ENCODE measurements at regions not wholly inside any gene's neighbourhood (a gene's known extent, or its start where the extent isn't known, plus 50 kb on each side); places are given as distances from the start of the nearest gene placed in this dataset.

- H3K4me3 ChIP-seq (ENCODE audit: low read depth, low read length): no peak overlapping the region
- H3K27ac ChIP-seq (ENCODE audit: low read depth, low read length): no peak overlapping the region
- no peaks in the 10 kb centered on the region for H3K4me1 ChIP-seq (ENCODE audit: control insufficient read depth, insufficient read depth, low read length, unreplicated experiment)
- no peaks in the 10 kb centered on the region for H3K27me3 ChIP-seq (ENCODE audit: insufficient read depth, low read length)
- no peaks in the 10 kb centered on the region for H3K79me2 ChIP-seq (ENCODE audit: control insufficient read depth, insufficient read depth, low read length, unreplicated experiment)
- no peak overlapping the region for H2AFZ ChIP-seq (ENCODE audit: low read length, unreplicated experiment)
- no peaks in the 10 kb centered on the region for H3K36me3 ChIP-seq (ENCODE audit: insufficient read depth, low read length)
Measured at GRCh38 chr20:60339738-60340137, 381.5 kb downstream of the CDH26 start.

GRCh38 chr20:60340232-60340631, 382.0 kb downstream of the CDH26 start:
- Histone ChIP-seq H3K4me3 (ENCODE audit: low read depth, low read length) (no peak overlapping the region), H2AFZ (ENCODE audit: low read length, unreplicated experiment) (no peak overlapping the region), H3K27me3 (ENCODE audit: insufficient read depth, low read length) (no peaks in the 10 kb centered on the region), H3K36me3 (ENCODE audit: insufficient read depth, low read length) (no peaks in the 10 kb centered on the region), H3K79me2 (ENCODE audit: control insufficient read depth, insufficient read depth, low read length, unreplicated experiment) (no peaks in the 10 kb centered on the region), H3K27ac (ENCODE audit: low read depth, low read length) (no peak overlapping the region), H3K4me1 (ENCODE audit: control insufficient read depth, insufficient read depth, low read length, unreplicated experiment) (no peaks in the 10 kb centered on the region)

- Histone ChIP-seq H3K4me3 (ENCODE audit: low read depth, low read length) (no peak overlapping the region), H3K27ac (ENCODE audit: low read depth, low read length) (no peak overlapping the region), H3K79me2 (ENCODE audit: control insufficient read depth, insufficient read depth, low read length, unreplicated experiment) (no peaks in the 10 kb centered on the region), H2AFZ (ENCODE audit: low read length, unreplicated experiment) (no peak overlapping the region), H3K36me3 (ENCODE audit: insufficient read depth, low read length) (no peaks in the 10 kb centered on the region), H3K27me3 (ENCODE audit: insufficient read depth, low read length) (no peaks in the 10 kb centered on the region), H3K4me1 (ENCODE audit: control insufficient read depth, insufficient read depth, low read length, unreplicated experiment) (no peaks in the 10 kb centered on the region)
Measured at GRCh38 chr20:60341062-60341461, 382.8 kb downstream of the CDH26 start.

- Histone ChIP-seq H3K27ac (ENCODE audit: low read depth, low read length) (no peak overlapping the region), H3K79me2 (ENCODE audit: control insufficient read depth, insufficient read depth, low read length, unreplicated experiment) (no peaks in the 10 kb centered on the region), H3K36me3 (ENCODE audit: insufficient read depth, low read length) (no peaks in the 10 kb centered on the region), H2AFZ (ENCODE audit: low read length, unreplicated experiment) (no peak overlapping the region), H3K27me3 (ENCODE audit: insufficient read depth, low read length) (no peaks in the 10 kb centered on the region), H3K4me1 (ENCODE audit: control insufficient read depth, insufficient read depth, low read length, unreplicated experiment) (no peaks in the 10 kb centered on the region), H3K4me3 (ENCODE audit: low read depth, low read length) (no peak overlapping the region)
Measured at GRCh38 chr20:60345106-60345505, 386.9 kb downstream of the CDH26 start.

- H3K36me3 ChIP-seq (ENCODE audit: insufficient read depth, low read length): no peaks in the 10 kb centered on the region
- no peaks in the 10 kb centered on the region for H3K79me2 ChIP-seq (ENCODE audit: control insufficient read depth, insufficient read depth, low read length, unreplicated experiment)
- no peak overlapping the region for H3K27ac ChIP-seq (ENCODE audit: low read depth, low read length)
- H2AFZ ChIP-seq (ENCODE audit: low read length, unreplicated experiment): no peak overlapping the region
- H3K27me3 ChIP-seq (ENCODE audit: insufficient read depth, low read length): no peaks in the 10 kb centered on the region
- no peaks in the 10 kb centered on the region for H3K4me1 ChIP-seq (ENCODE audit: control insufficient read depth, insufficient read depth, low read length, unreplicated experiment)
- H3K4me3 ChIP-seq (ENCODE audit: low read depth, low read length): no peak overlapping the region
Measured at GRCh38 chr20:60349418-60349817, 391.2 kb downstream of the CDH26 start.

- Histone ChIP-seq H3K4me1 (ENCODE audit: control insufficient read depth, insufficient read depth, low read length, unreplicated experiment) (no peaks in the 10 kb centered on the region), H2AFZ (ENCODE audit: low read length, unreplicated experiment) (no peak overlapping the region), H3K27ac (ENCODE audit: low read depth, low read length) (no peak overlapping the region), H3K36me3 (ENCODE audit: insufficient read depth, low read length) (no peaks in the 10 kb centered on the region), H3K79me2 (ENCODE audit: control insufficient read depth, insufficient read depth, low read length, unreplicated experiment) (no peaks in the 10 kb centered on the region), H3K4me3 (ENCODE audit: low read depth, low read length) (no peak overlapping the region), H3K27me3 (ENCODE audit: insufficient read depth, low read length) (no peaks in the 10 kb centered on the region)
Measured at GRCh38 chr20:60352017-60352416, 393.8 kb downstream of the CDH26 start.

GRCh38 chr20:60352596-60352995, 394.4 kb downstream of the CDH26 start:
- Histone ChIP-seq H2AFZ (ENCODE audit: low read length, unreplicated experiment) (no peak overlapping the region), H3K79me2 (ENCODE audit: control insufficient read depth, insufficient read depth, low read length, unreplicated experiment) (no peaks in the 10 kb centered on the region), H3K4me1 (ENCODE audit: control insufficient read depth, insufficient read depth, low read length, unreplicated experiment) (no peaks in the 10 kb centered on the region), H3K36me3 (ENCODE audit: insufficient read depth, low read length) (no peaks in the 10 kb centered on the region), H3K4me3 (ENCODE audit: low read depth, low read length) (no peak overlapping the region), H3K27me3 (ENCODE audit: insufficient read depth, low read length) (no peaks in the 10 kb centered on the region), H3K27ac (ENCODE audit: low read depth, low read length) (no peak overlapping the region)

GRCh38 chr20:60354024-60354580, 395.9 kb downstream of the CDH26 start:
- no peak overlapping the region for H2AFZ ChIP-seq (ENCODE audit: low read length, unreplicated experiment)
- H3K4me3 ChIP-seq (ENCODE audit: low read depth, low read length): no peak overlapping the region
- H3K27ac ChIP-seq (ENCODE audit: low read depth, low read length): no peak overlapping the region
- H3K4me1 ChIP-seq (ENCODE audit: control insufficient read depth, insufficient read depth, low read length, unreplicated experiment): no peaks in the 10 kb centered on the region
- H3K36me3 ChIP-seq (ENCODE audit: insufficient read depth, low read length): no peaks in the 10 kb centered on the region
- H3K79me2 ChIP-seq (ENCODE audit: control insufficient read depth, insufficient read depth, low read length, unreplicated experiment): no peaks in the 10 kb centered on the region
- H3K27me3 ChIP-seq (ENCODE audit: insufficient read depth, low read length): no peaks in the 10 kb centered on the region

GRCh38 chr20:60358101-60358500, 399.9 kb downstream of the CDH26 start:
- no peak overlapping the region for H2AFZ ChIP-seq (ENCODE audit: low read length, unreplicated experiment)
- no peak overlapping the region for H3K27ac ChIP-seq (ENCODE audit: low read depth, low read length)
- no peaks in the 10 kb centered on the region for H3K79me2 ChIP-seq (ENCODE audit: control insufficient read depth, insufficient read depth, low read length, unreplicated experiment)
- no peaks in the 10 kb centered on the region for H3K27me3 ChIP-seq (ENCODE audit: insufficient read depth, low read length)
- no peaks in the 10 kb centered on the region for H3K36me3 ChIP-seq (ENCODE audit: insufficient read depth, low read length)
- H3K4me1 ChIP-seq (ENCODE audit: control insufficient read depth, insufficient read depth, low read length, unreplicated experiment): no peaks in the 10 kb centered on the region
- H3K4me3 ChIP-seq (ENCODE audit: low read depth, low read length): no peak overlapping the region

- no peak overlapping the region for H3K27ac ChIP-seq (ENCODE audit: low read depth, low read length)
- no peaks in the 10 kb centered on the region for H3K27me3 ChIP-seq (ENCODE audit: insufficient read depth, low read length)
- H3K36me3 ChIP-seq (ENCODE audit: insufficient read depth, low read length): no peaks in the 10 kb centered on the region
Measured at GRCh38 chr20:60359010-60359409, 400.8 kb downstream of the CDH26 start.

GRCh38 chr20:60361761-60362395, 403.7 kb downstream of the CDH26 start:
- Histone ChIP-seq H3K79me2 (ENCODE audit: control insufficient read depth, insufficient read depth, low read length, unreplicated experiment) (no peaks in the 10 kb centered on the region), H3K27me3 (ENCODE audit: insufficient read depth, low read length) (no peaks in the 10 kb centered on the region), H3K36me3 (ENCODE audit: insufficient read depth, low read length) (no peaks in the 10 kb centered on the region), H2AFZ (ENCODE audit: low read length, unreplicated experiment) (no peak overlapping the region), H3K4me3 (ENCODE audit: low read depth, low read length) (no peak overlapping the region), H3K27ac (ENCODE audit: low read depth, low read length) (no peak overlapping the region), H3K4me1 (ENCODE audit: control insufficient read depth, insufficient read depth, low read length, unreplicated experiment) (no peaks in the 10 kb centered on the region)

More at GRCh38 chr20:60359010-60359409, 400.8 kb downstream of the CDH26 start:
- Histone ChIP-seq H3K4me1 (ENCODE audit: control insufficient read depth, insufficient read depth, low read length, unreplicated experiment) (no peaks in the 10 kb centered on the region), H3K4me3 (ENCODE audit: low read depth, low read length) (no peak overlapping the region), H2AFZ (ENCODE audit: low read length, unreplicated experiment) (no peak overlapping the region), H3K79me2 (ENCODE audit: control insufficient read depth, insufficient read depth, low read length, unreplicated experiment) (no peaks in the 10 kb centered on the region)

Measured in ACC112 (cell line).